NCI-H2227 treated with DMSO at 0.1 percent for 48 hours (cell line): ENCODE measurements at regions not wholly inside any gene's neighbourhood (a gene's known extent, or its start where the extent isn't known, plus 50 kb on each side); places are given as distances from the start of the nearest gene placed in this dataset.

ENCODE experiments used
- DNase-seq: peaks from one replicate; lab custom pipeline; 2025; lab: John Stamatoyannopoulos, UW

- no peak for DNase-seq
These were observed 196.3 kb upstream of the TANK start for GRCh38 chr2:160963957-160964356.

- no peak for DNase-seq
These were observed 192.7 kb upstream of the TANK start for GRCh38 chr2:160967523-160967922.

DNA sequence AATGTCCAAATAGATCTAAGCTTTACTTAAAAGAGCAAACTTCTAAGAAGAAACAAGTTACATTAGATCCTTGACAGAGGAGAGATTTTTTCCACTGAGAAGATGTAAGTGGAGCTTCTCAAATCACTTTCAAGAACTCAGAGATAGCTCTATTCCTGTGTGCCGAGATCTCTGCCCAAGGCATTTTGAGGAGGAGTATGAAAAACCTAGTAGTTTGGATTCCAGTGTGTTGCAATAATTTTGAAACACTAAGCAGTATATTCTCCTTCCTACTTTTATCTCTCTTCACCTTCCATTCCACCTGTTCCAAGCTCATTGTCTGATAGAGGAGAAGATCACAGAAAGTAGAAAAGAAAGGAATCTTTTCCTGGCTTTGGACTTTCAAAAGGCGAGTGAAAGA, 192.0 kb upstream of the TANK start:
- DNase-seq = no peak

- peak; percentile 94 for DNase-seq
These were observed 189.9 kb upstream of the TANK start for GRCh38 chr2:160970052-160970965.

GRCh38 chr2:160973991-160974390, 186.2 kb upstream of the TANK start:
- no peak for DNase-seq

- no peak for DNase-seq
These were observed 185.4 kb upstream of the TANK start for GRCh38 chr2:160974803-160975202.

GRCh38 chr2:160976797-160977196, 183.4 kb upstream of the TANK start:
- DNase-seq = no peak

DNA sequence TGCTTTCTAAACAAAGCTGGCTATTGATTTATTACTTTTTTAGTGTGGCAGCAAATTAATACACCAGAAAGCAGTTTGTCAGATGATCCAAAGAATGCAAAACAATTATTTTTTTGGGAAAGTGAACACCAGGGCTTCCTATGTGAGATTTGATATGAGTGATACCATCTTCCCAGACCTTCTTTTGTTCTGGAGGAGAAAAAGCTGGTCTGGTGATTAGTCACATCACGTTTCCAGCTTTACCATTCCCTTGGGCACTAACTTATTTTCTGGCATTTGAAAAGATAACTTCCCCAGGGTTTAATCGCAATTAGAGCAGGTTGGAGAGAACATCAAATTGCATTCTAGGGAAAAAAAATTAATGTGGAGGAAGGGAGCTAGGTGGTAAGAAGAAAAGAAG, 182.9 kb upstream of the TANK start:
- no peak for DNase-seq

DNA sequence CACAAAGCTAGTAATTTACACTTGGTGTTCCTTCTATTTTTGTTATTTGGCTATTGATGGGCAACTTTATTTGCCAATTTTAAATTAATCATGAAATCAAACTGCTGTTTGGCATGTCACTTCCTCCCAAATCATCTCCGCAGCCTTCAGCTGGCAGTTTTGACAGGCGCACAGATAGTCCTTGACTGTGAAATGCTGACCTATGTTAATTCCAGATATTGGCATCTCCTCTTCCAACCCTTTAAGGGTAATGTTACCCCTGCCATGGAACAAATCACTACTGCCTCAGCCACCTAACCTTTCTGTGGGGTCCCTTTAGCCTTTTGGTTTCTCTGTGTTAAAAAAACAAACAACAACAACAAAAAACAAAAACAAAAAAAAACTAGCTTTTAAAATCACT, 182.4 kb upstream of the TANK start:
- DNase-seq = no peak

GRCh38 chr2:160984426-160985077, 175.7 kb upstream of the TANK start:
- no peak for DNase-seq

DNA sequence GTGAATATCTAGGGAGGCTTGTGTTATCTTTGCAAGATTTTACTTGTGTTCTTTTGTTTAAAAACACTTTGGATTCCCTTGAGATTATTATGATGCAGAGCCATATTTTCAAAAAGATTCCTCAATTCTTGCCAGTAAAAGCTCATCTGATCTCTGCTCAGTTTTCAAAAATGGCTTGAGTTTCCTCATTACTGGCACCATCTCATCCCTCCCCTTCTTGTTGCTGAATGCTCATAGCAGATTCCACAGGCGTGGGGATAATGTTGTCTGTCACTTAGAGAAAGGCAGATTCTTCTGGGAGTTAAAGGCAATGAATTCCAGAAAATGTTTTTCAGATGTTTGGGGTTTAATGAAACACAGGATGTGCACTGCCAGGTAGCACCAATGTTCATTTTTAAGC, 170.4 kb upstream of the TANK start:
- no peak for DNase-seq

DNA sequence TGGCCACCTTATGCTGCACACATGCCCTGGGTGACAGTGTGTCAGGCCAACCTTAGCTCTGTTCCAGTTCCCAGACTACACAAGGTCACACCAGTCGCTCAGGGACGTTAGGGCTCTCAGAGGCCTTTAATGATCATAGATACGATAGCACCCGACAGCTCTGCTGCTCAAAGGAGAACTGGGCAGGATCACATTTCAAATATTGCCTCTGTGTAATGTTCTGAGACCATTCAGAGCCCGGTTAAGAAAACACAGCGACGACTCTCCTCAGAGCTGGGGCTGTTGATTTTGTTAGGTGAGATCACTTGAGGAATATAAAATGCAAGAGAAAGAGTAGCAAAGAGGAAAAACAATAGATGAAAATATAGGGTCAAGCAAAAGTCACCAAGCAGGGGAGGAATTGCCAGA, 166.6 kb upstream of the TANK start:
- DNase-seq = no peak

DNA sequence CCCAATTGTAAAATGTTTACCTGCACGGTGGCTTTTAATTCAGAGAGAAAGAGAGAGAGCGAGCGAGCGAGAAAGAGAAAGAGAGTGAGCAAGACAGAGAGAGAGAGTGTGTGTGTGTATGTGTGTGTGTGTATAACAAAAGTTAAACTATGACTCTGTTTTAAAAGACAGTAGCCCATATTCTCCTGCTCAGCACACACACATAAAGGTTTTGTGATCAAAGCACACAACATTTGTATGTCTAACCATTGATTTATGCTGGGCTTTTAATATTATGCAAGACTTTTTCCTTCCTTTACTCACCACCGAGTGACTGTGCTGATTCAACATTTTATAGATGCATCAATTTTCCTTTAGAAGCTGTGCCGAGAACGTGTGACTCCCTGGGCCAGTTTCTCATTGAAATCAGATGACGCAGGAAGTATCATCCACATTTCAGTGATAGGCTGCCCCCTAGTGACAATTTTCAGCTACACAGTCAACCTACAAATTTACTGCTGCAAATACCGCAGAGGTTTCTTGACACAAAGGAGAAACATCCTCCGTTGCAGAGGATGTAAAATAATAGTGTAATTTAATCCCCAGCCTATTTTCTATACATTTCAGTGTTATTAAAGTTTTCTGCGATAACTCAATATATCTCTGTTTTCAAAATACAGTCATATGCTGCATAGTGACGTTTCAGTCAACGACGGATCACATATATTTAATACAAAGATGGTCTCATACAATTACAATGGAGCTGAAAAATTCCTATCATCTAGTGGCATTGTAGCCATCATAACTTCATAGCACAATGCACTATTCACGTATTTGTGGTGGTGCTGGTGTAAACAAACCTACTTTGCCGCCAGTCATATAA, 165.9 kb upstream of the TANK start:
- peak; percentile 88 for DNase-seq

DNA sequence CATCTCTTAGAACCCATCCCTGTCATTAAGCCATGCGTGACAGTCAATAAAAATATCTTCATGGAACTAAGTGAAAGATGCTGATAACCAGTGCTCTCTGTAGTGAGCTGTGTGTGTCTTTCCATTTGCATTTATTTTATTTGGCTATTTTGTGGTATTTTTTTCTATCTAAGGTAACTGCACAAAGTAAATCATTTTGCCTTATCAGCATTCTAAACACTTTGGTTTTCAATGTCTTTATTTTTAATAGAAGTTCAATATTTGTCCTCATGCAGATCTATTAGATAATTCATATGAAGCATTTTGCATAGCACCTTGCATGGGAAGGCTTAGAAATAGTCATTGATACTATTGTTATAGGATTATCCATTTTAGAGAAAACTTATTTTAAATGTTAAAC, 163.6 kb upstream of the TANK start:
- DNase-seq = no peak

DNA sequence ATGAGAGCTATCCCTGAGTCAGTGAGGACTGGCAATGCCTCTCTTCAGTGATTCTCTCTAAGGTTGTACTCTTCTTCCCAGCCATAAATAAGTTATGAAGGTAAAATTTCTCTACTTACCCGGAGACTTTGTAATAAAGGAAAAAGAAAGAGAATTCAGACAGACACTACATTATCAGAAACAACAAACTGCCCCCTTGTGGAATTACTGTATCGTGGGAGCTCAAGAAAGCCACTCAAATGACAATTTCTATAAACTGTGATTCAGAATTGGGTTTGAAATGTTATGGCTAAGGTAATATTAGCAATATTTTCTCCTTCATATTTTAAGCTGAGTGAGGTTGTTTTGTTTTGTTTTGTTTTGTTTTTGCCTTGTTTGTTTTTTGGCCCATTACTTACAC, 155.8 kb upstream of the TANK start:
- DNase-seq = peak; percentile 26

DNA sequence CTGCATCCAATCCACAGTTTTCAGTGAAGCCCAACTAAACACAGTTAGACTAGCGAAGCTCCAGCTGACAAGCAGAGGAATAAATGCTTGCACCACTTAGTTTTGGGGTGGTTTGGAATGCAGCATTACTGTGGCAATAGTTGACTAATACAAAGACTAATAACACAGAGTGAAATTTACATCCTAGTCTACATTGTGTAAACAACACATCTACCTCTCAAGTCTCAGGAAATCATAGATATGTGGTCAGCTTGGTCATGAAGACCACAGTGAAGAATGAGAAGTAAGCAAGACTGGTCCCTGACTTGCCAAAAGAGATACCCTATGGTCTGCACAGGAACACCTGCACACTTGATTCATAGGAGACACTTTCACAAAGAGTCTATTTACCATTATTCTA, 155.1 kb upstream of the TANK start:
- no peak for DNase-seq

- no peak for DNase-seq
These were observed 151.9 kb upstream of the TANK start for GRCh38 chr2:161008311-161008710.

- DNase-seq = no peak
These were observed 149.7 kb upstream of the TANK start for GRCh38 chr2:161010503-161011015.

DNA sequence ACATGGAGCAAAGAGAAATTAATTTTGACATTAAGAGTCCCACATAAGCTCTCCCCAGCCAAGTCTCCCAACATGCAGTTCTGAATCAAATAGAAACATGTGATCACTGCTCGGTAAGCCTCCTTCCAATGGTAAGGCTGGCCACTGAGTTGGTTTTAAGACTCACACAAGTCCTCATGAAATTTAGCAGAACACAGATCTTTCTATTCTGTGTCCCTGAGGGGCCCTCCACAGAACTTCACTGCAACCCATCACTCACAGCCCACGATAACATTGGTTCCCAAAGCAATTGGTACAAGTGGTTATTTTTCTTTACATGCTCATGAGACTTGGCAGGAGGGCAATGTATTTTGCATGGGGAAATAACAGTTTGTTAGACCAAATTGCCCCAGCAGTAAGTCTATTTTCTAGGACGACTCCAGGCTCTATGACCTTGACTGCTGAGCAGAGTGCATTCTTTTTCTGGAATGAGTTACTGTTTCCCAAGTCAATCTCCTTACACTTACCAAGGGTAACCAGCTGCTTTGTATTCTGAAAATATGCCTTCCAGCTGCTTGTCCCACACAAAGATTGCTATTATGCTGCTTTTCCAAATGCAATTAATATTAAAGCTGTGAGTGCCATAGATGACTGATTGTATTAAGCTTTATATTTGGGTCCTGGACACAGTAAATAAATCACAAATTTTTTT, 142.3 kb upstream of the TANK start:
- peak; percentile 8 for DNase-seq

DNA sequence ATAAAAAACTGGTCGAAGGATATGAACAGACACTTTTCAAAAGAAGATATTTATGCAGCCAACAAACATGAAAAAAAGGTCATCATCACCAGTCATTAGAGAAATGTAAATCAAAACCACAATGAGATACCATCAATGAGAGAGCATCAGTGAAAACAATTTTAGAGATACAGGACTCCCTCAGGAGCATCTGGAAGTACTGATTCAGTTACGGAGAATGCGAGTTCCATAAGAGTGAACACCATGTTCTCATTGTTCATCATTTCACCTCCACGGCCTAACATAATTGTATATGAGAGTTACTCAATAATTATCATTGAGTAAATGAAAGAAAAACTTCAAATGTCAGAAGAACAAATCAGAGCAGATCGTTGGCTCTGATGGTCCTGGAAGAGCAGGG, 140.9 kb upstream of the TANK start:
- no peak for DNase-seq

DNA sequence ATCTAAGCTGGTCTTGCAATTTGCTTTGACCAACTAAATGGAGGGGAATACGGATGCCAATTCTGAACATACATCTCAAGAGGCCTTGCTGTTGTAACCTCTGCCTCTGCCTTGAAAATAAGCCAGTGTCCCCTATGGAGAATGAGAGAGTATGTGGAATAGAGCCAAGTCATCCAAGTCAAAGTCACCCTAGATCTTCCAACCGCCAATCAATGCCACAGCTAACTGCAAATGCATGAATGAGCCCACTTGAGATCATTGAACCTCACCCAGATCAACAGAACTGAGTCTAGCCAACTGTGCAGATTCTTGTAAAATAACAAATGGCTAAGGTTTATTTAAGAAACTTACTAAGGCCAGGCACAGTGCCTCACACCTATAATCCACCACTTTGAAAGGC, 139.8 kb upstream of the TANK start:
- DNase-seq = no peak

DNA sequence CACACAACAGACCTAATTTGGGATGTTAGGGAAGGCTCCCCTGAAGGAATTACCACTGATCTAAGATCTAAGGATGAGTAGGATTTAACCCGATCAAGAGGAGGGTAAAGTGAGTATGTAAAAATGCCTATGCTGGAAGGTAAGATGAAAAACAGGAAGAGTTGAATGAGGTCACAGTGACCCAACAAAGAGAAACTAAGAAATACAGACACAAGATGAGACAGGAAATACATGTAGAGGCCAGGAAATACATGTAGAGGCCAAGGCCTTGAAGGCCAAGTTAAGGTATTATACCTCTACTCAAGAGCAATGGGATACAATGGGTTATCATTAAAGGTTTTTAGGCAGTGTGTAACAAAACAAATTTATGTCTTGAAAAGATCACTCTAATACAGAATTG, 131.6 kb upstream of the TANK start:
- DNase-seq = no peak
